H1 (cell line): ENCODE measurements at regions not wholly inside any gene's neighbourhood (a gene's known extent, or its start where the extent isn't known, plus 50 kb on each side); places are given as distances from the start of the nearest gene placed in this dataset.

Experiments used
- CTCF ChIA-PET: fragments of 300-600 bp; sonication (Branson Sonifier 250); formaldehyde crosslinking; loops from one replicate; lab custom pipeline; 2021; ENCODE audit not compliant: partially characterized antibody; lab: Charles Lee
- POLR2A ChIA-PET: fragments of 300-600 bp; sonication (Branson Sonifier 250); formaldehyde crosslinking; loops from one replicate; lab custom pipeline; 2021; ENCODE audit warnings: inconsistent platforms; ENCODE audit not compliant: partially characterized antibody; lab: Charles Lee
- DNase-seq, 2 experiments: peaks; one replicate each; pipeline versions ENCODE4 v3.0.0 to v3.0.0-alpha.2; 2010 to 2022; ENCODE audit warnings: low spot score in 2 of 2, low read depth in 1 of 2, mixed read lengths in 1 of 2
- FAIRE-seq: peaks from 2 replicates; lab custom pipeline; 2011; peaks lifted over from hg19 to GRCh38; lab: Jason Lieb, UNC
- H2AFZ ChIP-seq: 2 replicates; pipeline ENCODE4 v1.8.1; 2012; ENCODE audit warnings: low read length, inconsistent platforms
- H2AK5ac ChIP-seq: 2 replicates; pipeline ENCODE4 v1.6.1; 2013; ENCODE audit warnings: low read depth, low read length
- H2BK120ac ChIP-seq: replicated peaks from 2 replicates; pipeline ENCODE3; 2013; ENCODE audit warnings: low read depth, low read length, inconsistent platforms
- H2BK12ac ChIP-seq: 2 replicates; pipeline ENCODE4 v1.6.1; 2013; ENCODE audit warnings: low read depth, low read length
- H2BK15ac ChIP-seq: 2 replicates; pipeline ENCODE4 v1.6.1; 2013; ENCODE audit warnings: low read length
- H2BK20ac ChIP-seq: 2 replicates; pipeline ENCODE4 v1.6.1; 2013; ENCODE audit warnings: low read length
- H2BK5ac ChIP-seq: 2 replicates; pipeline ENCODE4 v1.6.1; 2013; ENCODE audit warnings: low read depth, low read length
- H3K14ac ChIP-seq: 2 replicates; pipeline ENCODE4 v1.6.1; 2013; ENCODE audit warnings: inconsistent platforms; ENCODE audit not compliant: insufficient read length
- H3K18ac ChIP-seq: 2 replicates; pipeline ENCODE4 v1.6.1; 2013; ENCODE audit warnings: low read length; ENCODE audit errors: extremely low read depth
- H3K23ac ChIP-seq: 2 replicates; pipeline ENCODE4 v1.6.1; 2013; ENCODE audit warnings: inconsistent platforms; ENCODE audit not compliant: insufficient read length
- H3K23me2 ChIP-seq: 2 replicates; pipeline ENCODE4 v1.6.1; 2013; ENCODE audit warnings: low read depth, low read length
- H3K27ac ChIP-seq: 2 replicates; pipeline ENCODE4 v1.6.1; 2011; ENCODE audit warnings: low read depth, low read length, inconsistent platforms
- H3K27me3 ChIP-seq, 4 experiments: replicated peaks in 1 of 4; 1 replicate in 1 of 4; 2 replicates in 3 of 4; pipeline versions ENCODE4 v1.6.1 to v1.8.1; 2011 to 2013; ENCODE audit warnings: low read length in 3 of 4, mild to moderate bottlenecking in 3 of 4, inconsistent platforms in 2 of 4, mixed read lengths in 2 of 4, moderate library complexity in 1 of 4; ENCODE audit not compliant: control insufficient read depth in 3 of 4, insufficient read depth in 3 of 4; ENCODE audit errors: extremely low read depth in 1 of 4
- H3K36me3 ChIP-seq, 4 experiments: 2 replicates each; pipeline versions ENCODE4 v1.6.1 to v1.8.1; 2011 to 2013; ENCODE audit warnings: mild to moderate bottlenecking in 4 of 4, low read length in 3 of 4, moderate library complexity in 2 of 4, control low read depth in 1 of 4, inconsistent platforms in 1 of 4; ENCODE audit not compliant: insufficient read depth in 4 of 4, control insufficient read depth in 2 of 4
- H3K4ac ChIP-seq: replicated peaks from 2 replicates; pipeline ENCODE3; 2013; ENCODE audit warnings: low read length, low read depth, mixed read lengths, inconsistent platforms; ENCODE audit not compliant: insufficient read length
- H3K4me1 ChIP-seq, 4 experiments: replicated peaks in 1 of 4; 1 replicate in 1 of 4; 2 replicates in 3 of 4; pipeline versions ENCODE4 v1.6.1 to v1.8.1; 2011 to 2013; ENCODE audit warnings: low read length in 3 of 4, inconsistent platforms in 2 of 4, mixed read lengths in 1 of 4; ENCODE audit not compliant: insufficient read depth in 4 of 4, control insufficient read depth in 3 of 4
- H3K4me2 ChIP-seq, 2 experiments: 2 replicates each; pipeline versions ENCODE4 v1.6.1 to v1.8.1; 2011 to 2013; ENCODE audit warnings: low read depth in 2 of 2, low read length in 2 of 2, control low read depth in 1 of 2, inconsistent platforms in 1 of 2, mild to moderate bottlenecking in 1 of 2; ENCODE audit not compliant: insufficient read depth in 1 of 2
- H3K4me3 ChIP-seq, 4 experiments: fragments of 200-600, 300-600 bp in 1 of 4; sonication (generic), shearing (Covaris generic), sonication (Bioruptor Twin) in 1 of 4; 2 replicates each; pipeline versions ENCODE4 v1.5.1 to v1.8.1; 2011 to 2016; ENCODE audit warnings: low read length in 4 of 4, low read depth in 3 of 4, control low read depth in 2 of 4, inconsistent platforms in 2 of 4, mild to moderate bottlenecking in 2 of 4, mixed read lengths in 1 of 4, moderate library complexity in 1 of 4; ENCODE audit not compliant: insufficient read depth in 2 of 4; ENCODE audit errors: extremely low read depth in 1 of 4
- H3K56ac ChIP-seq: replicated peaks from 2 replicates; pipeline ENCODE3; 2013; ENCODE audit warnings: low read depth, mild to moderate bottlenecking, mixed read lengths, low read length, inconsistent platforms; ENCODE audit not compliant: insufficient read length
- H3K79me1 ChIP-seq: 2 replicates; pipeline ENCODE4 v1.6.1; 2013; ENCODE audit warnings: low read depth, low read length, control low read depth
- H3K79me2 ChIP-seq, 2 experiments: 2 replicates each; pipeline versions ENCODE4 v1.6.1 to v1.8.1; 2012 to 2013; ENCODE audit warnings: low read length in 2 of 2, mild to moderate bottlenecking in 2 of 2, inconsistent platforms in 1 of 2; ENCODE audit not compliant: insufficient read depth in 2 of 2, control insufficient read depth in 1 of 2
- H3K9ac ChIP-seq, 4 experiments: replicated peaks in 1 of 4; 1 replicate in 1 of 4; 2 replicates in 3 of 4; pipeline versions ENCODE4 v1.6.1 to v1.8.1; 2011 to 2013; ENCODE audit warnings: low read depth in 3 of 4, low read length in 3 of 4, control low read depth in 2 of 4, mild to moderate bottlenecking in 2 of 4, moderate library complexity in 2 of 4, inconsistent platforms in 1 of 4; ENCODE audit errors: extremely low read depth in 1 of 4
- H3K9me3 ChIP-seq, 2 experiments: 2 replicates each; pipeline versions ENCODE4 v1.6.1 to v1.8.1; 2012 to 2013; ENCODE audit warnings: mild to moderate bottlenecking in 2 of 2, moderate library complexity in 2 of 2, control low read depth in 1 of 2, inconsistent platforms in 1 of 2, low read depth in 1 of 2, low read length in 1 of 2, mixed read lengths in 1 of 2; ENCODE audit not compliant: insufficient read depth in 2 of 2
- H4K20me1 ChIP-seq, 2 experiments: replicated peaks in 1 of 2; 2 replicates each; pipeline versions ENCODE3 to v1.8.1; 2011 to 2013; ENCODE audit warnings: inconsistent platforms in 2 of 2, low read length in 2 of 2, mild to moderate bottlenecking in 1 of 2; ENCODE audit not compliant: insufficient read depth in 2 of 2, control insufficient read depth in 1 of 2
- H4K5ac ChIP-seq: 2 replicates; pipeline ENCODE4 v1.6.1; 2013; ENCODE audit warnings: low read length, low read depth, mixed read lengths, inconsistent platforms; ENCODE audit not compliant: insufficient read length
- H4K8ac ChIP-seq: 2 replicates; pipeline ENCODE4 v1.8.0; 2013; ENCODE audit warnings: mild to moderate bottlenecking, moderate library complexity, low read length, inconsistent platforms; ENCODE audit not compliant: insufficient read depth; ENCODE audit errors: extremely low read depth
- H4K91ac ChIP-seq: replicated peaks from 2 replicates; pipeline ENCODE3; 2013; ENCODE audit warnings: low read length, mixed read lengths, inconsistent platforms; ENCODE audit not compliant: insufficient read length
- CTCF ChIP-seq, 3 experiments: IDR thresholded peaks; 1 replicate in 2 of 3; 2 replicates in 1 of 3; pipeline versions ENCODE4 v1.5.1 to v1.6.1; 2011; ENCODE audit warnings: low read length in 3 of 3, mild to moderate bottlenecking in 3 of 3, inconsistent platforms in 2 of 3, low read depth in 1 of 3, moderate library complexity in 1 of 3; ENCODE audit not compliant: insufficient read depth in 1 of 3; ENCODE audit errors: control extremely low read depth in 1 of 3
- POU5F1 ChIP-seq: IDR thresholded peaks from 2 replicates; pipeline ENCODE4 v1.6.1; 2011; ENCODE audit warnings: low read depth, mild to moderate bottlenecking, low read length, moderate library complexity
- WGBS, 2 experiments: shearing (Covaris generic) in 1 of 2; methylation state at CpG; one replicate each; pipeline versions ENCODE4 v1.1.6 to v1.1.7; 2013 to 2015; ENCODE audit warnings: low lambda C conversion rate in 2 of 2, mixed read lengths in 2 of 2, inconsistent platforms in 1 of 2, low coverage in 1 of 2, missing lambda C conversion rate in 1 of 2; ENCODE audit not compliant: insufficient replicate concordance in 2 of 2, insufficient coverage in 1 of 2, insufficient read length in 1 of 2; ENCODE audit errors: extremely low coverage in 1 of 2, missing lambda C conversion rate in 1 of 2; 5-methylcytosine and 5-hydroxymethylcytosine counted together

GRCh38 chr14:26104717-26105116, 493.1 kb downstream of the NOVA1 start:
- no peak overlapping the region for H2AK5ac ChIP-seq

More at GRCh38 chr14:26104717-26105116, 493.1 kb downstream of the NOVA1 start:
- H2BK120ac ChIP-seq: no peak overlapping the region
- H2AFZ ChIP-seq: no peak overlapping the region
- no peak overlapping the region for H3K27ac ChIP-seq
- H3K18ac ChIP-seq: no peak overlapping the region
- no peak overlapping the region for H4K8ac ChIP-seq
- no peaks in the 10 kb centered on the region for H3K4me1 ChIP-seq
- CTCF ChIA-PET: interaction anchor here (1.5 kb wide), 1 partner anchor 673 kb away, joined by 3 read pairs; no protein-coding TSS in a partner anchor
- H2BK20ac ChIP-seq: no peak overlapping the region
- no peak overlapping the region for H3K23ac ChIP-seq
- no peaks in the 10 kb centered on the region for H3K36me3 ChIP-seq
- no peak overlapping the region for H3K14ac ChIP-seq
- H4K5ac ChIP-seq: no peak overlapping the region
- no peaks in the 10 kb centered on the region for H3K79me1 ChIP-seq
- H3K27me3 ChIP-seq: no peaks in the 10 kb centered on the region
- no peak overlapping the region for H2BK5ac ChIP-seq
- H3K79me2 ChIP-seq: no peaks in the 10 kb centered on the region
- no peak overlapping the region for H3K4me2 ChIP-seq
- no peaks in the 10 kb centered on the region for H4K20me1 ChIP-seq
- H3K9ac ChIP-seq: no peak overlapping the region
- no peak overlapping the region for H2BK15ac ChIP-seq
- no peak overlapping the region for H3K4me3 ChIP-seq
- FAIRE-seq: no peak
- H3K4ac ChIP-seq: no peak overlapping the region
- H3K9me3 ChIP-seq: peaks cover 0 to 10% of the 10 kb centered on the region in 2 experiments; a peak in 2 of 4 replicates
- DNase-seq: no peak
- no peak overlapping the region for H3K56ac ChIP-seq
- H2BK12ac ChIP-seq: no peak overlapping the region
- POLR2A ChIA-PET: no interaction called here
- WGBS, 2 experiments: 87% methylated on average over 2 of the region's 2 CpGs; no CpG with 5 or more reads in 1 of the 2 experiments
- H4K91ac ChIP-seq: no peak overlapping the region
- H3K23me2 ChIP-seq: no peaks in the 10 kb centered on the region
- TF ChIP-seq CTCF (IDR thresholded peaks at IDR 0.05; ENCODE audit: control extremely low read depth in 1 of 3, insufficient read depth in 1 of 3, low read depth in 1 of 3, low read length in 3 of 3) (no peak), POU5F1 (0 out of 2 replicates have a peak, but pooled peaks have one; percentile 30)
